ENCODE measurements at regions not wholly inside any gene's neighbourhood (a gene's known extent, or its start where the extent isn't known, plus 50 kb on each side); places are given as distances from the start of the nearest gene placed in this dataset.

DNA sequence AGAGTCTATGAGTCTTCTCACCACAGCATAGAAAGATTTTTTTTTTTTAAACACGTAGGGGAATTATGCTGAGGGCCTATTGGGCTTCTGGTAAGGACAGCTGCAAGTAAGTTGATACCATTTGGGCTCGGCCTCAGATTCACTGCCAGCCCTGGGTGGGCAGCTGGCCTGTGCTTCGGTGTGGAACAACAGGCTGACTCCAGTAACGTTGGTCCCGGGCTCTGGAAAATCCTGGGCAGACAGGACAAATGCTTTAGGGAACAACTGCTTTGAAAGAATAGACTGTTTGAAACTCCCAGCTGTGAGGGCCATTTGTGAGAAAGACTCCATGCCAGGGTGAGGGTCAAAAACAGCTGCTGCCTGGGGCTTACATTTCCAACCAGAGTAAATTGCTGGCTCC lies 366.5 kb downstream of the QKI start:
- ChIA-PET CTCF (no interaction called here), POLR2A (no interaction called here), RAD21 (ENCODE audit: low non-redundant PET in 1 of 2, low total read pairs in 2 of 2, uncharacterized antibody in 2 of 2, unreplicated experiment in 2 of 2) (no interaction called here)
- H3K9me3 ChIP-seq (ENCODE audit: control insufficient read depth in 1 of 2, insufficient read depth in 1 of 2, low read depth in 1 of 2, low read length in 2 of 2), result no peaks in the 10 kb centered on the region; a peak in 1 of 4 replicates
- no peak overlapping the region for H2AFZ ChIP-seq (ENCODE audit: low read depth, low read length, poor library complexity, severe bottlenecking)
- H3K9me2 ChIP-seq (ENCODE audit: insufficient read depth), result no peaks in the 10 kb centered on the region
- no peak for DNase-seq (ENCODE audit: low read depth, low spot score)
- ATAC-seq, result no peak
- H3K4me3 ChIP-seq (replicated peaks in 1 of 2; ENCODE audit: low read depth in 1 of 2, low read length in 2 of 2), result no peak overlapping the region
- intact Hi-C loops (cut with micrococcal nuclease), result no loop called here
- H3K4me2 ChIP-seq (ENCODE audit: low read length), result no peak overlapping the region
- no peaks in the 10 kb centered on the region for H3K79me2 ChIP-seq (ENCODE audit: insufficient read depth, low read length)
- H4K20me1 ChIP-seq (ENCODE audit: insufficient read depth), result no peaks in the 10 kb centered on the region
- no peak overlapping the region for H3K9ac ChIP-seq (ENCODE audit: low read length)
- H3K27ac ChIP-seq (ENCODE audit: low read depth, low read length), result no peak overlapping the region
- no TSS peak for BruUV-seq (replicated peaks)
- no peaks in the 10 kb centered on the region for H3K4me1 ChIP-seq (ENCODE audit: control insufficient read depth in 1 of 2, insufficient read depth in 2 of 2, low read length in 2 of 2)
- TF ChIP-seq JUND (IDR thresholded peaks at IDR 0.05) (no peak), FOSL1 (IDR thresholded peaks at IDR 0.05; ENCODE audit: low read depth) (no peak), SRF (IDR thresholded peaks at IDR 0.05; ENCODE audit: low read depth) (no peak), POLR2A (IDR thresholded peaks at IDR 0.05; ENCODE audit: borderline replicate concordance, extremely low read depth, insufficient read depth, insufficient read length) (no peak), EGR1 (IDR thresholded peaks at IDR 0.05; ENCODE audit: low read depth) (no peak)
- no peaks in the 10 kb centered on the region for H3K27me3 ChIP-seq (ENCODE audit: insufficient read depth, low read length)
- no peaks in the 10 kb centered on the region for H3K36me3 ChIP-seq (ENCODE audit: control insufficient read depth in 1 of 2, insufficient read depth in 2 of 2, low read length in 2 of 2)

DNA sequence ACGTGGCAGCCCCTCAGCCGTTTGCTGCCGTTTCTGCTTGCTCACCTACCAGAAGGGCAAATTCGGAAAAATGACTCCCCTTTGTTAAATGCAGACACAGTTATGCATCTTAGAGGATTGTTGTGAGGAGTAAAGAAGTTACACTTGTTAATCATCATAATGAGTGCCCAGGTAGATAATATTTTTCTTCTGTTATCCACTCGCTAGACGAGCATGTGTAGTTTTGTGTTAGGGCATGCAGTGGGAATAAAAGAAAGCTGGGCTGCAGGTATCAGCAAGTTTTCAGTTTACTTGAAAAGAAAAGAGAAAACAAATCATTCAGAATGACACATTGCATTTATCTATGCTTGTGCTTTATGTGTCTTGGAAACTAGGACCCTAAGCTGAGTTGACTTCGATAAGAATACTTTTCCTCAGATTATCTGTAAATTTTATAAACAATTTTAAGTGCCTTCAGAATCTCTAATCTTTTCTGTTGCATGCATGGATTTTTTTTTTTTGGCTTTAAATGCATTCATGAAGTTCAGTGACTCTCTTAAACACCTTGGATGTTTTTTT lies 365.3 kb downstream of the QKI start:
- CTCF ChIA-PET, result no interaction called here
- no peaks in the 10 kb centered on the region for H3K4me1 ChIP-seq (ENCODE audit: control insufficient read depth in 1 of 2, insufficient read depth in 2 of 2, low read length in 2 of 2)
- no peak for ATAC-seq

More for the DNA sequence above, 365.3 kb downstream of the QKI start:
- intact Hi-C loops (cut with micrococcal nuclease), result no loop called here
- no peaks in the 10 kb centered on the region for H3K36me3 ChIP-seq (ENCODE audit: control insufficient read depth in 1 of 2, insufficient read depth in 2 of 2, low read length in 2 of 2)
- H3K79me2 ChIP-seq (ENCODE audit: insufficient read depth, low read length), result no peaks in the 10 kb centered on the region
- H3K27me3 ChIP-seq (ENCODE audit: insufficient read depth, low read length), result no peaks in the 10 kb centered on the region
- no peaks in the 10 kb centered on the region; a peak in 1 of 4 replicates for H3K9me3 ChIP-seq (ENCODE audit: control insufficient read depth in 1 of 2, insufficient read depth in 1 of 2, low read depth in 1 of 2, low read length in 2 of 2)
- H2AFZ ChIP-seq (ENCODE audit: low read depth, low read length, poor library complexity, severe bottlenecking), result no peak overlapping the region
- ChIA-PET RAD21 (ENCODE audit: low non-redundant PET in 1 of 2, low total read pairs in 2 of 2, uncharacterized antibody in 2 of 2, unreplicated experiment in 2 of 2) (no interaction called here), POLR2A (no interaction called here)
- no peak for DNase-seq (ENCODE audit: low read depth, low spot score)
- BruUV-seq (replicated peaks), result no TSS peak
- no peaks in the 10 kb centered on the region for H4K20me1 ChIP-seq (ENCODE audit: insufficient read depth)
- H3K9me2 ChIP-seq (ENCODE audit: insufficient read depth), result no peaks in the 10 kb centered on the region
- H3K27ac ChIP-seq (ENCODE audit: low read depth, low read length), result no peak overlapping the region
- TF ChIP-seq, protein P1, sequence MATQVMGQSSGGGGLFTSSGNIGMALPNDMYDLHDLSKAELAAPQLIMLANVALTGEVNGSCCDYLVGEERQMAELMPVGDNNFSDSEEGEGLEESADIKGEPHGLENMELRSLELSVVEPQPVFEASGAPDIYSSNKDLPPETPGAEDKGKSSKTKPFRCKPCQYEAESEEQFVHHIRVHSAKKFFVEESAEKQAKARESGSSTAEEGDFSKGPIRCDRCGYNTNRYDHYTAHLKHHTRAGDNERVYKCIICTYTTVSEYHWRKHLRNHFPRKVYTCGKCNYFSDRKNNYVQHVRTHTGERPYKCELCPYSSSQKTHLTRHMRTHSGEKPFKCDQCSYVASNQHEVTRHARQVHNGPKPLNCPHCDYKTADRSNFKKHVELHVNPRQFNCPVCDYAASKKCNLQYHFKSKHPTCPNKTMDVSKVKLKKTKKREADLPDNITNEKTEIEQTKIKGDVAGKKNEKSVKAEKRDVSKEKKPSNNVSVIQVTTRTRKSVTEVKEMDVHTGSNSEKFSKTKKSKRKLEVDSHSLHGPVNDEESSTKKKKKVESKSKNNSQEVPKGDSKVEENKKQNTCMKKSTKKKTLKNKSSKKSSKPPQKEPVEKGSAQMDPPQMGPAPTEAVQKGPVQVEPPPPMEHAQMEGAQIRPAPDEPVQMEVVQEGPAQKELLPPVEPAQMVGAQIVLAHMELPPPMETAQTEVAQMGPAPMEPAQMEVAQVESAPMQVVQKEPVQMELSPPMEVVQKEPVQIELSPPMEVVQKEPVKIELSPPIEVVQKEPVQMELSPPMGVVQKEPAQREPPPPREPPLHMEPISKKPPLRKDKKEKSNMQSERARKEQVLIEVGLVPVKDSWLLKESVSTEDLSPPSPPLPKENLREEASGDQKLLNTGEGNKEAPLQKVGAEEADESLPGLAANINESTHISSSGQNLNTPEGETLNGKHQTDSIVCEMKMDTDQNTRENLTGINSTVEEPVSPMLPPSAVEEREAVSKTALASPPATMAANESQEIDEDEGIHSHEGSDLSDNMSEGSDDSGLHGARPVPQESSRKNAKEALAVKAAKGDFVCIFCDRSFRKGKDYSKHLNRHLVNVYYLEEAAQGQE (IDR thresholded peaks at IDR 0.05; ENCODE audit: low read depth), result no peak
- TF ChIP-seq POLR2AphosphoS5 (IDR thresholded peaks at IDR 0.05; ENCODE audit: low read depth, low read length), result no peak
- TF ChIP-seq POLR2A (IDR thresholded peaks at IDR 0.05; ENCODE audit: borderline replicate concordance, extremely low read depth, insufficient read depth, insufficient read length), result no peak
- TF ChIP-seq ELF1 (IDR thresholded peaks at IDR 0.05; ENCODE audit: borderline replicate concordance, low read depth), result no peak
- no peak for TF ChIP-seq SIN3A (IDR thresholded peaks at IDR 0.05; ENCODE audit: low read depth)
- no peak for TF ChIP-seq CEBPB (IDR thresholded peaks at IDR 0.05; ENCODE audit: low read depth)
- no peak overlapping the region for H3K4me2 ChIP-seq (ENCODE audit: low read length)
- H3K4me3 ChIP-seq (replicated peaks in 1 of 2; ENCODE audit: low read depth in 1 of 2, low read length in 2 of 2), result no peak overlapping the region
- no peak overlapping the region for H3K9ac ChIP-seq (ENCODE audit: low read length)
